CD14-positive monocyte (primary cell): ENCODE measurements at regions not wholly inside any gene's neighbourhood (a gene's known extent, or its start where the extent isn't known, plus 50 kb on each side); places are given as distances from the start of the nearest gene placed in this dataset.

Experiments used
- DNase-seq, 3 donors: peaks; one replicate each; pipeline ENCODE4 v3.0.0-alpha.2; 2011 to 2022
- H2AFZ ChIP-seq: 2 replicates; pipeline ENCODE4 v1.6.0; 2012; ENCODE audit warnings: mild to moderate bottlenecking, low read depth, low read length, inconsistent platforms; ENCODE audit not compliant: insufficient read depth, poor library complexity, severe bottlenecking
- H3K27ac ChIP-seq, 2 donors: 1 replicate in 1 of 2; 2 replicates in 1 of 2; pipeline ENCODE4 v1.5.1; 2012 to 2013; ENCODE audit warnings: low read length in 2 of 2, control low read depth in 1 of 2, inconsistent platforms in 1 of 2, low read depth in 1 of 2, mild to moderate bottlenecking in 1 of 2
- H3K27me3 ChIP-seq, 2 donors: one replicate each; pipeline versions ENCODE4 v1.6.0 to v1.6.1; 2011 to 2013; ENCODE audit warnings: low read length in 2 of 2; ENCODE audit not compliant: control insufficient read depth in 2 of 2, insufficient read depth in 2 of 2
- H3K36me3 ChIP-seq, 2 donors: replicated peaks in 1 of 2; 1 replicate in 1 of 2; 2 replicates in 1 of 2; pipeline versions ENCODE4 v1.5.1 to v1.6.1; 2012 to 2013; ENCODE audit warnings: low read length in 2 of 2, control low read depth in 1 of 2, inconsistent platforms in 1 of 2, mild to moderate bottlenecking in 1 of 2; ENCODE audit not compliant: insufficient read depth in 2 of 2, control insufficient read depth in 1 of 2
- H3K4me1 ChIP-seq, 2 donors: 1 replicate in 1 of 2; 2 replicates in 1 of 2; pipeline versions ENCODE4 v1.5.1 to v1.6.1; 2012 to 2013; ENCODE audit warnings: low read length in 2 of 2, control low read depth in 1 of 2, inconsistent platforms in 1 of 2, mild to moderate bottlenecking in 1 of 2, moderate library complexity in 1 of 2; ENCODE audit not compliant: insufficient read depth in 2 of 2, control insufficient read depth in 1 of 2
- H3K4me2 ChIP-seq: replicated peaks from 2 replicates; pipeline ENCODE3; 2012; ENCODE audit warnings: low read length, moderate library complexity, mild to moderate bottlenecking; ENCODE audit not compliant: poor library complexity, severe bottlenecking; ENCODE audit errors: extremely low read depth
- H3K4me3 ChIP-seq, 3 experiments: fragments of 200-600 bp in 1 of 3; sonication (generic) in 1 of 3; replicated peaks in 1 of 3; 1 replicate in 2 of 3; 2 replicates in 1 of 3; pipeline ENCODE4 v1.5.1; 2011 to 2013; ENCODE audit warnings: low read length in 3 of 3, mild to moderate bottlenecking in 3 of 3, control low read depth in 2 of 3, low read depth in 2 of 3, inconsistent platforms in 1 of 3, moderate library complexity in 1 of 3
- H3K79me2 ChIP-seq: 2 replicates; pipeline ENCODE4 v1.6.0; 2012; ENCODE audit warnings: mild to moderate bottlenecking, control low read depth, inconsistent platforms, low read length, moderate library complexity; ENCODE audit not compliant: insufficient read depth
- H3K9ac ChIP-seq: 2 replicates; pipeline ENCODE4 v1.6.0; 2017; ENCODE audit warnings: low read length, mild to moderate bottlenecking; ENCODE audit not compliant: insufficient read depth, poor library complexity, severe bottlenecking
- H3K9me3 ChIP-seq, 2 donors: replicated peaks in 1 of 2; 1 replicate in 1 of 2; 2 replicates in 1 of 2; pipeline versions ENCODE4 v1.5.1 to v1.6.1; 2012 to 2013; ENCODE audit warnings: low read length in 2 of 2, control low read depth in 1 of 2; ENCODE audit not compliant: control insufficient read depth in 1 of 2, insufficient read depth in 1 of 2
- H4K20me1 ChIP-seq: 2 replicates; pipeline ENCODE4 v1.6.0; 2012; ENCODE audit warnings: mild to moderate bottlenecking, low read length, control low read depth, moderate library complexity; ENCODE audit not compliant: insufficient read depth
- H3K27ac Mint-ChIP-seq, 7 donors: one replicate each; pipeline ENCODE4 v1.8.0; 2020; ENCODE audit warnings: mild to moderate bottlenecking in 7 of 7, mixed read lengths in 7 of 7, moderate library complexity in 6 of 7, inconsistent platforms in 2 of 7
- H3K27me3 Mint-ChIP-seq, 3 donors: one replicate each; pipeline ENCODE4 v1.8.0; 2021 to 2022; ENCODE audit warnings: low read depth in 3 of 3, mild to moderate bottlenecking in 3 of 3, mixed read lengths in 3 of 3, moderate library complexity in 3 of 3, inconsistent platforms in 1 of 3
- H3K36me3 Mint-ChIP-seq, 2 donors: one replicate each; pipeline ENCODE4 v1.8.0; 2020; ENCODE audit warnings: mixed read lengths in 2 of 2, inconsistent platforms in 1 of 2, mild to moderate bottlenecking in 1 of 2
- H3K4me1 Mint-ChIP-seq: one replicate; pipeline ENCODE4 v1.8.0; 2020; ENCODE audit warnings: mild to moderate bottlenecking, mixed read lengths
- H3K4me3 Mint-ChIP-seq, 2 donors: one replicate each; pipeline ENCODE4 v1.8.0; 2020; ENCODE audit warnings: mild to moderate bottlenecking in 2 of 2, mixed read lengths in 2 of 2, moderate library complexity in 1 of 2
- H3K9me3 Mint-ChIP-seq, 7 donors: one replicate each; pipeline ENCODE4 v1.8.0; 2020 to 2022; ENCODE audit warnings: mixed read lengths in 7 of 7, mild to moderate bottlenecking in 6 of 7, moderate library complexity in 6 of 7, inconsistent platforms in 2 of 7
- WGBS: methylation state at CpG from one replicate; pipeline ENCODE4 v1.1.5; 2013; ENCODE audit warnings: missing lambda C conversion rate; ENCODE audit not compliant: insufficient coverage; 5-methylcytosine and 5-hydroxymethylcytosine counted together
- intact Hi-C, 2 donors: fragments of 100-400 bp; cut with micrococcal nuclease; formaldehyde crosslinking; loops; one replicate each; pipeline versions ENCODE4 v1.15.0 to v1.15.1; 2023
- TF ChIP-seq, protein P1 (sequence below): fragments of 200-600 bp; IDR thresholded peaks from one replicate; pipeline ENCODE4 v1.8.0; 2022; ENCODE audit warnings: antibody characterized with exemption, mild to moderate bottlenecking

DNA sequence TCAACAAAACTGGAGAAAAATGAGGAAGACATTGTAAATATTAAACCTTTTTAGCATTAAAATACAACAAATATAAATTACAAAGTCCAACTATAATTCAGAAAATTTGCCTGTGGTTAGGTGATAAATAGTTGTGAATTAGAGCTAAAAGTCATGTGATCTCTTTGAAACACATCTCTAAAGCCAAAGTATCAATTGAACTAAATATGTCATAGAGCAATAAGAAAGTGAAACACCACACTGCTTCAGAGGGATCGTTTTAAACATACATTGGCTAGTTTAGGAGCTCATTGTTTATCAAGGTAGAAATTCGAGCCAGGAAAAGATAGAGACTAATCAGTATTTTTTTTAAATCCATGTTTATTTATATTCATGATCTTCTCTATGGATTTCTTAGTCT lies 606.3 kb upstream of the ITGA1 start:
- H3K9me3 Mint-ChIP-seq: peaks cover 0 to 14% (median 4%) of the 10 kb centered on the region in 7 donors
- no peaks in the 10 kb centered on the region for H3K27me3 Mint-ChIP-seq
- H3K4me1 Mint-ChIP-seq: no peaks in the 10 kb centered on the region
- no peaks in the 10 kb centered on the region for H3K36me3 Mint-ChIP-seq
- intact Hi-C loops: no loop called here
- TF ChIP-seq, protein P1, sequence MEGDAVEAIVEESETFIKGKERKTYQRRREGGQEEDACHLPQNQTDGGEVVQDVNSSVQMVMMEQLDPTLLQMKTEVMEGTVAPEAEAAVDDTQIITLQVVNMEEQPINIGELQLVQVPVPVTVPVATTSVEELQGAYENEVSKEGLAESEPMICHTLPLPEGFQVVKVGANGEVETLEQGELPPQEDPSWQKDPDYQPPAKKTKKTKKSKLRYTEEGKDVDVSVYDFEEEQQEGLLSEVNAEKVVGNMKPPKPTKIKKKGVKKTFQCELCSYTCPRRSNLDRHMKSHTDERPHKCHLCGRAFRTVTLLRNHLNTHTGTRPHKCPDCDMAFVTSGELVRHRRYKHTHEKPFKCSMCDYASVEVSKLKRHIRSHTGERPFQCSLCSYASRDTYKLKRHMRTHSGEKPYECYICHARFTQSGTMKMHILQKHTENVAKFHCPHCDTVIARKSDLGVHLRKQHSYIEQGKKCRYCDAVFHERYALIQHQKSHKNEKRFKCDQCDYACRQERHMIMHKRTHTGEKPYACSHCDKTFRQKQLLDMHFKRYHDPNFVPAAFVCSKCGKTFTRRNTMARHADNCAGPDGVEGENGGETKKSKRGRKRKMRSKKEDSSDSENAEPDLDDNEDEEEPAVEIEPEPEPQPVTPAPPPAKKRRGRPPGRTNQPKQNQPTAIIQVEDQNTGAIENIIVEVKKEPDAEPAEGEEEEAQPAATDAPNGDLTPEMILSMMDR: no peak
- Histone ChIP-seq H3K27ac (no peak overlapping the region), H3K4me1 (no peaks in the 10 kb centered on the region), H4K20me1 (no peaks in the 10 kb centered on the region), H3K4me2 (no peak overlapping the region), H2AFZ (no peak overlapping the region), H3K27me3 (no peaks in the 10 kb centered on the region), H3K79me2 (no peaks in the 10 kb centered on the region), H3K9ac (no peak overlapping the region), H3K36me3 (no peaks in the 10 kb centered on the region), H3K9me3 (no peaks in the 10 kb centered on the region), H3K4me3 (no peak overlapping the region)
- no peak overlapping the region for H3K4me3 Mint-ChIP-seq
- no CpG with 5 or more reads among the region's 2 CpGs for WGBS
- H3K27ac Mint-ChIP-seq: no peak overlapping the region
- no peak for DNase-seq

DNA sequence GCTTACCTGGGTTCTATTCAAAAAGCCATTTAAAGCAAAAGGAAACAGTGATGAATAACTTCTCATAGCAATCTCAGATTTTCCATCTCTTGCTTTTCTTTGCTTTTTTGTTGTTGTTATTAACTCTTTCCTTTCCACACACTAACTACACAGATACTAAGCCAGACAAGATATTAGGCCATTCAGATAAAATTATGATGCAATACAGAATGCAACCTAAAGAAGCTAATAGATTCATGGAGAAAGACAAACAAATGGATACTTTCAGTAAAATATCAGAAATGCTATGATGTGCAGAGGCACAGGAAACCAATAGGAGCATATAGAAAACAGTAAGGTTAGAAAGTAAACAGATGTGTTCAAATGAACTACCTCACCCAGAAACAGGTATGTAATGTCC lies 597.0 kb upstream of the ITGA1 start:
- no peaks in the 10 kb centered on the region for H3K36me3 Mint-ChIP-seq
- H3K9me3 Mint-ChIP-seq: peaks cover 0 to 3% (median 0%) of the 10 kb centered on the region in 7 donors
- Histone ChIP-seq H3K4me2 (no peak overlapping the region), H3K4me3 (no peak overlapping the region), H3K27ac (no peak overlapping the region), H3K4me1 (no peaks in the 10 kb centered on the region), H2AFZ (no peak overlapping the region), H3K9ac (no peak overlapping the region), H4K20me1 (no peaks in the 10 kb centered on the region), H3K79me2 (no peaks in the 10 kb centered on the region), H3K36me3 (no peaks in the 10 kb centered on the region), H3K9me3 (no peaks in the 10 kb centered on the region), H3K27me3 (no peaks in the 10 kb centered on the region)
- intact Hi-C loops: no loop called here
- H3K4me1 Mint-ChIP-seq: no peaks in the 10 kb centered on the region
- no peak for DNase-seq
- H3K27me3 Mint-ChIP-seq: no peaks in the 10 kb centered on the region
- H3K4me3 Mint-ChIP-seq: no peak overlapping the region
- TF ChIP-seq, protein P1: no peak
- no peak overlapping the region for H3K27ac Mint-ChIP-seq
